Common myeloid progenitor, CD34-positive (primary cell): ENCODE measurements at regions not wholly inside any gene's neighbourhood (a gene's known extent, or its start where the extent isn't known, plus 50 kb on each side); places are given as distances from the start of the nearest gene placed in this dataset.
"Not testable (repeated sequence)": the region's sequence is repeated elsewhere in the genome, so short reads cannot be mapped to it uniquely, and the experiment has no call there.

Experiments
- CTCF ChIA-PET: fragments of 350-600 bp; sonication (Branson Sonifier 250); formaldehyde crosslinking; loops from one replicate; lab custom pipeline; 2021; ENCODE audit warnings: antibody characterized with exemption; lab: Charles Lee
- POLR2A ChIA-PET: fragments of 350-600 bp; sonication (Branson Sonifier 250); formaldehyde crosslinking; loops from one replicate; lab custom pipeline; 2021; ENCODE audit warnings: antibody characterized with exemption; lab: Charles Lee
- DNase-seq, 3 donors: peaks; one replicate each; pipeline versions ENCODE4 v3.0.0 to v3.0.0-alpha.2; 2013
- H3K27ac ChIP-seq, 2 experiments: 1 replicate in 1 of 2; 2 replicates in 1 of 2; pipeline ENCODE4 v1.7.0; 2013; ENCODE audit warnings: inconsistent platforms in 2 of 2, low read length in 2 of 2, mild to moderate bottlenecking in 2 of 2, low read depth in 1 of 2, moderate library complexity in 1 of 2; ENCODE audit not compliant: severe bottlenecking in 2 of 2, insufficient read depth in 1 of 2, poor library complexity in 1 of 2
- H3K27me3 ChIP-seq, 5 experiments: replicated peaks in 2 of 5; 1 replicate in 3 of 5; 2 replicates in 2 of 5; pipeline versions ENCODE4 v1.6.1 to v1.7.0; 2013; ENCODE audit warnings: low read length in 4 of 5, mild to moderate bottlenecking in 2 of 5, moderate library complexity in 2 of 5, inconsistent platforms in 1 of 5; ENCODE audit not compliant: insufficient read depth in 5 of 5, control insufficient read depth in 4 of 5
- H3K36me3 ChIP-seq, 4 experiments: 1 replicate in 2 of 4; 2 replicates in 2 of 4; pipeline versions ENCODE4 v1.6.1 to v1.7.0; 2013; ENCODE audit warnings: low read length in 3 of 4, control low read depth in 1 of 4, mild to moderate bottlenecking in 1 of 4; ENCODE audit not compliant: control insufficient read depth in 4 of 4, insufficient read depth in 4 of 4
- H3K4me1 ChIP-seq, 4 experiments: 1 replicate in 3 of 4; 2 replicates in 1 of 4; pipeline versions ENCODE4 v1.6.1 to v1.7.1; 2013; ENCODE audit warnings: low read length in 3 of 4, mild to moderate bottlenecking in 3 of 4, control low read depth in 1 of 4, inconsistent platforms in 1 of 4, moderate library complexity in 1 of 4; ENCODE audit not compliant: control insufficient read depth in 4 of 4, insufficient read depth in 4 of 4; ENCODE audit errors: control extremely low read depth in 1 of 4
- H3K4me3 ChIP-seq, 7 experiments: 1 replicate in 4 of 7; 2 replicates in 3 of 7; pipeline versions ENCODE4 v1.5.1 to v1.7.0; 2013; ENCODE audit warnings: mild to moderate bottlenecking in 7 of 7, low read length in 6 of 7, moderate library complexity in 6 of 7, inconsistent platforms in 2 of 7, low read depth in 2 of 7, control low read depth in 1 of 7; ENCODE audit not compliant: insufficient read depth in 4 of 7, control insufficient read depth in 1 of 7; ENCODE audit errors: extremely low read depth in 1 of 7
- H3K9me3 ChIP-seq, 5 experiments: 1 replicate in 4 of 5; 2 replicates in 1 of 5; pipeline versions ENCODE4 v1.6.1 to v1.7.1; 2013; ENCODE audit warnings: low read length in 4 of 5, mild to moderate bottlenecking in 2 of 5, inconsistent platforms in 1 of 5, low read depth in 1 of 5, moderate library complexity in 1 of 5; ENCODE audit not compliant: control insufficient read depth in 4 of 5, insufficient read depth in 2 of 5; ENCODE audit errors: control extremely low read depth in 1 of 5
- WGBS: methylation state at CpG from one replicate; pipeline ENCODE4 v1.1.5; 2013; ENCODE audit not compliant: insufficient coverage; 5-methylcytosine and 5-hydroxymethylcytosine counted together

- DNase-seq: peak in 2 of 3 donors; percentile 20 to 41
- 82% methylated on average over 4 of the region's 8 CpGs for WGBS
- H3K4me1 ChIP-seq: peaks cover 15 to 33% (median 31%) of the 10 kb centered on the region in 4 experiments
- H3K4me3 ChIP-seq: peak overlapping the region in 1 of 7 experiments; percentile 2
- ChIA-PET POLR2A (no interaction called here), CTCF (interaction anchor here (1.1 kb wide), 1 partner anchor 951 kb away, joined by 3 read pairs; no protein-coding TSS in a partner anchor)
- no peaks in the 10 kb centered on the region for H3K36me3 ChIP-seq
- peaks cover 0 to 3% (median 0%) of the 10 kb centered on the region in 5 experiments for H3K9me3 ChIP-seq
- H3K27me3 ChIP-seq: no peaks in the 10 kb centered on the region
- H3K27ac ChIP-seq: peak overlapping the region; percentile 16 to 69
These were observed 302.7 kb upstream of the ID2 start for GRCh38 chr2:8379128-8379527.

- POLR2A ChIA-PET: interaction anchor here (0.7 to 1.6 kb wide), 3 partner anchors 99 to 302 kb away, joined by 3 to 4 read pairs (median 3); partner anchors contain the start of gene ID2
- no CpG with 5 or more reads among the region's 4 CpGs for WGBS
- peak; percentile 18 to 78 (median 61) for DNase-seq
- H3K4me1 ChIP-seq: peaks cover 15 to 33% (median 31%) of the 10 kb centered on the region in 4 experiments
- peak overlapping the region; percentile 16 to 69 for H3K27ac ChIP-seq
- H3K9me3 ChIP-seq: peaks cover 0 to 3% (median 0%) of the 10 kb centered on the region in 5 experiments
- CTCF ChIA-PET: interaction anchor here (0.9 kb wide), 1 partner anchor 9 kb away, joined by 3 read pairs; no protein-coding TSS in a partner anchor
- no peaks in the 10 kb centered on the region for H3K27me3 ChIP-seq
- peak overlapping the region in 3 of 7 experiments; percentile 2 to 42 (median 35) for H3K4me3 ChIP-seq
- H3K36me3 ChIP-seq: no peaks in the 10 kb centered on the region
These were observed 302.3 kb upstream of the ID2 start for GRCh38 chr2:8379549-8379948.

GRCh38 chr2:8380026-8380425 lies 301.8 kb upstream of the ID2 start:
- ChIA-PET CTCF (interaction anchor here (0.9 to 1.5 kb wide), 2 partner anchors 9 to 165 kb away, joined by 3 to 5 read pairs; no protein-coding TSS in a partner anchor), POLR2A (interaction anchor here (0.7 to 1.6 kb wide), 6 partner anchors 14 to 302 kb away, joined by 3 to 5 read pairs (median 3); partner anchors contain the start of gene ID2)
- peak overlapping the region in 4 of 7 experiments; percentile 35 to 56 (median 42) for H3K4me3 ChIP-seq
- H3K9me3 ChIP-seq: no peaks in the 10 kb centered on the region
- 0% methylated on average over 6 of the region's 6 CpGs for WGBS
- peak; percentile 89 to 92 (median 91) for DNase-seq
- H3K4me1 ChIP-seq: peaks cover 15 to 33% (median 31%) of the 10 kb centered on the region in 4 experiments
- peak overlapping the region; percentile 30 to 69 for H3K27ac ChIP-seq
- no peaks in the 10 kb centered on the region for H3K27me3 ChIP-seq
- H3K36me3 ChIP-seq: no peaks in the 10 kb centered on the region

DNA sequence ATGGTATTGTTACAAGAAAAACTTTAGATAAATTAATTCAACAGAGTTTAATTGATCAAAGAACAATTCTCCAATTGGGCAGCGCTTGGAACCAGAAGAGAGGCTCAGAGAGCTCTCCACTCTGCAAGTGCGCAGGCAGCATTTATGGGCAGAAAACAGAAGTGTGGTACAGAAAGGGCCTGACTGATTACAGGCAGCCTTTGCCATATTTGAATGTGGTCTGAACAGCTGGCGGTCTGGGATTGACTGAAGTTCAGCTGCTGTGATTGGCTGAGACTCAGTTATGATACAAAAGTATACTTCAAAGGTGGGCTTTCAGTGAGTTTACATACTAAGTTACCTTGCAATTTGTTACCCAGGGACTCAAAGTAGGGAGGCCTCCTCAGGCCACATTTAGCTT lies 301.3 kb upstream of the ID2 start:
- H3K4me3 ChIP-seq: peak overlapping the region in 2 of 7 experiments; percentile 35 to 56
- no peaks in the 10 kb centered on the region for H3K36me3 ChIP-seq
- POLR2A ChIA-PET: interaction anchor here (0.7 to 1.6 kb wide), 6 partner anchors 14 to 301 kb away, joined by 3 to 5 read pairs (median 3); partner anchors contain the start of gene ID2
- peaks cover 15 to 33% (median 31%) of the 10 kb centered on the region in 4 experiments for H3K4me1 ChIP-seq
- peak overlapping the region; percentile 30 to 69 for H3K27ac ChIP-seq
- H3K9me3 ChIP-seq: no peaks in the 10 kb centered on the region
- 0% methylated on average over 2 of the region's 3 CpGs for WGBS
- no peaks in the 10 kb centered on the region for H3K27me3 ChIP-seq
- CTCF ChIA-PET: interaction anchor here (1.5 kb wide), 1 partner anchor 165 kb away, joined by 5 read pairs; no protein-coding TSS in a partner anchor
- DNase-seq: peak; percentile 36 to 86 (median 77)

DNA sequence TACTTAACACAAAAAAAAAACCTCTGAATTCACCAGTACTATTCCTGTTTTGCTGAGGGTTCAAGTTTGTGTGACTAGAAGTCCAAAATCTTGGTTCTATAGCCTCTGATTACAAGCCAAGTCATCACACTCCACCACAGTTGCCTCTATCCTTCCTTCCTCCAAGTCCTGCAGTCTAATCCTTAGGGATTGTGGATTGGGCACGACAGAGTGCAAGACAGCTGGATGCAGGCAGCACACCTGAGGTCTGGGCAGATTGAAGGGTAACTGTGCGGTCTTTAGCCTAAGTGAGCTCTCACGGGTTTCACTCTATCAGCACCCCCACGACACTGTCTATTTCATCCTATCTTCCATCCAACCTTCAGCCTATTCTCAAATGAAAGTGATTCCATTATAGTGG lies 299.4 kb upstream of the ID2 start:
- H3K27me3 ChIP-seq: no peaks in the 10 kb centered on the region
- POLR2A ChIA-PET: interaction anchor here (0.5 kb wide), 1 partner anchor 18 kb away, joined by 5 read pairs; no protein-coding TSS in a partner anchor
- CTCF ChIA-PET: interaction anchor here (1.2 to 1.9 kb wide), 3 partner anchors 12 to 69 kb away, joined by 3 to 5 read pairs (median 4); no protein-coding TSS in a partner anchor

GRCh38 chr2:8386748-8387147 lies 295.1 kb upstream of the ID2 start:
- H3K4me1 ChIP-seq: peaks cover 2 to 19% (median 9%) of the 10 kb centered on the region in 4 experiments
- H3K27me3 ChIP-seq, DNase-seq, H3K4me3 ChIP-seq, H3K36me3 ChIP-seq, POLR2A ChIA-PET, H3K9me3 ChIP-seq, H3K27ac ChIP-seq: not testable (repeated sequence)
- no CpG with 5 or more reads among the region's 10 CpGs for WGBS
- CTCF ChIA-PET: interaction anchor here (1.1 kb wide), 1 partner anchor 158 kb away, joined by 4 read pairs; no protein-coding TSS in a partner anchor

More for the DNA sequence above, 299.4 kb upstream of the ID2 start:
- no peaks in the 10 kb centered on the region for H3K36me3 ChIP-seq
- no peak overlapping the region for H3K27ac ChIP-seq
- DNase-seq: no peak
- no peaks in the 10 kb centered on the region for H3K9me3 ChIP-seq
- H3K4me3 ChIP-seq: no peak overlapping the region
- 100% methylated on average over 3 of the region's 4 CpGs for WGBS
- peaks cover 15 to 33% (median 31%) of the 10 kb centered on the region in 4 experiments for H3K4me1 ChIP-seq

GRCh38 chr2:8388781-8389180 lies 293.1 kb upstream of the ID2 start:
- Histone ChIP-seq H3K36me3 (no peaks in the 10 kb centered on the region), H3K27me3 (no peaks in the 10 kb centered on the region), H3K4me1 (peaks cover 2 to 29% (median 12%) of the 10 kb centered on the region in 4 experiments), H3K27ac (no peak overlapping the region), H3K9me3 (peaks cover 0 to 4% (median 2%) of the 10 kb centered on the region in 5 experiments), H3K4me3 (no peak overlapping the region)
- ChIA-PET POLR2A (no interaction called here), CTCF (interaction anchor here (0.8 to 1.9 kb wide), 3 partner anchors 9 to 57 kb away, joined by 3 to 4 read pairs (median 3); no protein-coding TSS in a partner anchor)
- no peak for DNase-seq
- 100% methylated on average over 2 of the region's 2 CpGs for WGBS
